Neural progenitor cell (in vitro differentiated cells): ENCODE measurements at regions not wholly inside any gene's neighbourhood (a gene's known extent, or its start where the extent isn't known, plus 50 kb on each side); places are given as distances from the start of the nearest gene placed in this dataset.

ENCODE experiments used
- DNase-seq: peaks from one replicate; pipeline ENCODE4 v3.0.0-alpha.2; 2016; ENCODE audit warnings: low spot score
- H2AFZ ChIP-seq: fragments of 200-600 bp; sonication (generic); replicated peaks from 2 replicates; pipeline ENCODE4 v1.6.1; 2016; ENCODE audit warnings: antibody characterized with exemption
- H3F3A ChIP-seq: fragments of 200-600 bp; sonication (generic); 2 replicates; pipeline ENCODE4 v1.6.1; 2016; ENCODE audit warnings: antibody characterized with exemption, low read depth
- H3K27ac ChIP-seq: fragments of 200-600 bp; sonication (generic); 2 replicates; pipeline ENCODE4 v1.5.1; 2016; ENCODE audit warnings: mild to moderate bottlenecking
- H3K27me3 ChIP-seq: fragments of 200-600 bp; sonication (generic); 2 replicates; pipeline ENCODE4 v1.6.1; 2016; ENCODE audit warnings: mild to moderate bottlenecking, moderate library complexity
- H3K36me3 ChIP-seq: fragments of 200-600 bp; sonication (generic); 2 replicates; pipeline ENCODE4 v1.5.1; 2016
- H3K4me1 ChIP-seq: fragments of 200-600 bp; sonication (generic); 2 replicates; pipeline ENCODE4 v1.6.1; 2016; ENCODE audit warnings: mixed run types
- H3K4me2 ChIP-seq: fragments of 200-600 bp; sonication (generic); 2 replicates; pipeline ENCODE4 v1.6.1; 2016
- H3K4me3 ChIP-seq: fragments of 200-600 bp; sonication (generic); 2 replicates; pipeline ENCODE4 v1.5.1; 2016
- H3K79me2 ChIP-seq: fragments of 200-600 bp; sonication (generic); 2 replicates; pipeline ENCODE4 v1.6.1; 2016; ENCODE audit warnings: low read depth
- H3K9ac ChIP-seq: fragments of 200-600 bp; sonication (generic); 2 replicates; pipeline ENCODE4 v1.6.1; 2016
- H3K9me3 ChIP-seq: fragments of 200-600 bp; sonication (generic); 2 replicates; pipeline ENCODE4 v1.5.1; 2016; ENCODE audit warnings: low read depth
- H4K20me1 ChIP-seq: fragments of 200-600 bp; sonication (generic); 2 replicates; pipeline ENCODE4 v1.6.1; 2016; ENCODE audit warnings: low read depth
- H3K27ac Mint-ChIP-seq: 3 replicates; pipeline ENCODE4 v1.8.0; 2021; ENCODE audit warnings: mixed read lengths
- H3K27me3 Mint-ChIP-seq: 2 replicates; pipeline ENCODE4 v1.8.0; 2022; ENCODE audit warnings: low read depth, mild to moderate bottlenecking, inconsistent platforms, moderate library complexity, mixed read lengths; ENCODE audit not compliant: insufficient read depth
- H3K36me3 Mint-ChIP-seq: 3 replicates; pipeline ENCODE4 v1.8.0; 2021; ENCODE audit warnings: mixed read lengths
- H3K4me1 Mint-ChIP-seq: 3 replicates; pipeline ENCODE4 v1.8.0; 2021; ENCODE audit warnings: mixed read lengths
- H3K4me3 Mint-ChIP-seq: 3 replicates; pipeline ENCODE4 v1.8.0; 2021; ENCODE audit warnings: mild to moderate bottlenecking, moderate library complexity, mixed read lengths
- H3K9me3 Mint-ChIP-seq: 3 replicates; pipeline ENCODE4 v1.8.0; 2020; ENCODE audit warnings: mixed read lengths
- EZH2 ChIP-seq: fragments of 200-600 bp; sonication (generic); IDR thresholded peaks from 2 replicates; pipeline ENCODE4 v1.6.1; 2017; ENCODE audit warnings: antibody characterized with exemption, mild to moderate bottlenecking, moderate library complexity
- EZH2phosphoT487 ChIP-seq: fragments of 200-600 bp; sonication (generic); IDR thresholded peaks from 2 replicates; pipeline ENCODE4 v1.6.1; 2017; ENCODE audit warnings: antibody characterized with exemption
- TF ChIP-seq, protein P1 (sequence below): fragments of 200-600 bp; sonication (generic); IDR thresholded peaks from 2 replicates; pipeline ENCODE4 v1.5.1; 2017; ENCODE audit warnings: antibody characterized with exemption, mild to moderate bottlenecking

GRCh38 chr20:40055711-40056110, 633.3 kb downstream of the MAFB start:
- no peak for DNase-seq
- no peaks in the 10 kb centered on the region for H3K4me1 Mint-ChIP-seq
- Histone ChIP-seq H3K9me3 (no peaks in the 10 kb centered on the region), H3K27me3 (no peaks in the 10 kb centered on the region), H3F3A (no peaks in the 10 kb centered on the region), H4K20me1 (no peaks in the 10 kb centered on the region), H3K4me2 (no peak overlapping the region), H3K9ac (no peak overlapping the region), H3K79me2 (no peaks in the 10 kb centered on the region), H3K36me3 (no peaks in the 10 kb centered on the region), H3K4me3 (no peak overlapping the region), H3K27ac (no peak overlapping the region), H2AFZ (no peak overlapping the region), H3K4me1 (no peaks in the 10 kb centered on the region)
- H3K4me3 Mint-ChIP-seq: no peak overlapping the region
- no peaks in the 10 kb centered on the region for H3K27me3 Mint-ChIP-seq
- no peak overlapping the region for H3K27ac Mint-ChIP-seq
- peaks cover 3% of the 10 kb centered on the region for H3K9me3 Mint-ChIP-seq
- no peaks in the 10 kb centered on the region for H3K36me3 Mint-ChIP-seq
- TF ChIP-seq EZH2 (no peak), EZH2phosphoT487 (no peak)
- TF ChIP-seq, protein P1, sequence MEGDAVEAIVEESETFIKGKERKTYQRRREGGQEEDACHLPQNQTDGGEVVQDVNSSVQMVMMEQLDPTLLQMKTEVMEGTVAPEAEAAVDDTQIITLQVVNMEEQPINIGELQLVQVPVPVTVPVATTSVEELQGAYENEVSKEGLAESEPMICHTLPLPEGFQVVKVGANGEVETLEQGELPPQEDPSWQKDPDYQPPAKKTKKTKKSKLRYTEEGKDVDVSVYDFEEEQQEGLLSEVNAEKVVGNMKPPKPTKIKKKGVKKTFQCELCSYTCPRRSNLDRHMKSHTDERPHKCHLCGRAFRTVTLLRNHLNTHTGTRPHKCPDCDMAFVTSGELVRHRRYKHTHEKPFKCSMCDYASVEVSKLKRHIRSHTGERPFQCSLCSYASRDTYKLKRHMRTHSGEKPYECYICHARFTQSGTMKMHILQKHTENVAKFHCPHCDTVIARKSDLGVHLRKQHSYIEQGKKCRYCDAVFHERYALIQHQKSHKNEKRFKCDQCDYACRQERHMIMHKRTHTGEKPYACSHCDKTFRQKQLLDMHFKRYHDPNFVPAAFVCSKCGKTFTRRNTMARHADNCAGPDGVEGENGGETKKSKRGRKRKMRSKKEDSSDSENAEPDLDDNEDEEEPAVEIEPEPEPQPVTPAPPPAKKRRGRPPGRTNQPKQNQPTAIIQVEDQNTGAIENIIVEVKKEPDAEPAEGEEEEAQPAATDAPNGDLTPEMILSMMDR: no peak

- TF ChIP-seq EZH2phosphoT487 (no peak), EZH2 (no peak)
- TF ChIP-seq, protein P1: no peak
- no peak overlapping the region for H3K4me2 ChIP-seq
- no peak overlapping the region for H3K4me3 ChIP-seq
- Mint-ChIP-seq H3K4me1 (no peaks in the 10 kb centered on the region), H3K27me3 (no peaks in the 10 kb centered on the region), H3K4me3 (no peak overlapping the region), H3K27ac (no peak overlapping the region), H3K9me3 (no peaks in the 10 kb centered on the region), H3K36me3 (no peaks in the 10 kb centered on the region)
- H3K9me3 ChIP-seq: no peaks in the 10 kb centered on the region
- H4K20me1 ChIP-seq: no peaks in the 10 kb centered on the region
- H3K9ac ChIP-seq: no peak overlapping the region
- no peak overlapping the region for H3K27ac ChIP-seq
- no peaks in the 10 kb centered on the region for H3K4me1 ChIP-seq
- H3K27me3 ChIP-seq: no peaks in the 10 kb centered on the region
- no peak overlapping the region for H2AFZ ChIP-seq
- H3K36me3 ChIP-seq: no peaks in the 10 kb centered on the region
- H3F3A ChIP-seq: no peaks in the 10 kb centered on the region
- no peaks in the 10 kb centered on the region for H3K79me2 ChIP-seq
- no peak for DNase-seq
Measured at GRCh38 chr20:40054311-40054710, 634.7 kb downstream of the MAFB start.

- no peak overlapping the region for H3K4me2 ChIP-seq
- no peaks in the 10 kb centered on the region for H3K79me2 ChIP-seq
- H3K36me3 ChIP-seq: no peaks in the 10 kb centered on the region
- no peaks in the 10 kb centered on the region for H3K27me3 Mint-ChIP-seq
- no peak overlapping the region for H3K27ac ChIP-seq
- no peaks in the 10 kb centered on the region for H4K20me1 ChIP-seq
- DNase-seq: no peak
- H3K4me1 ChIP-seq: no peaks in the 10 kb centered on the region
- H3K9ac ChIP-seq: no peak overlapping the region
- no peak overlapping the region for H2AFZ ChIP-seq
- H3K27me3 ChIP-seq: no peaks in the 10 kb centered on the region
- H3F3A ChIP-seq: no peaks in the 10 kb centered on the region
- H3K9me3 Mint-ChIP-seq: no peaks in the 10 kb centered on the region
- TF ChIP-seq, protein P1: no peak
- TF ChIP-seq EZH2phosphoT487 (no peak), EZH2 (no peak)
- no peak overlapping the region for H3K27ac Mint-ChIP-seq
- no peaks in the 10 kb centered on the region for H3K4me1 Mint-ChIP-seq
- no peaks in the 10 kb centered on the region for H3K36me3 Mint-ChIP-seq
- no peak overlapping the region for H3K4me3 Mint-ChIP-seq
- H3K9me3 ChIP-seq: no peaks in the 10 kb centered on the region
- no peak overlapping the region for H3K4me3 ChIP-seq
Measured at GRCh38 chr20:40050596-40050995, 638.4 kb downstream of the MAFB start.
